Retinal pigment epithelial cell (primary cell): ENCODE measurements at regions not wholly inside any gene's neighbourhood (a gene's known extent, or its start where the extent isn't known, plus 50 kb on each side); places are given as distances from the start of the nearest gene placed in this dataset.

Experiments
- DNase-seq: peaks from one replicate; pipeline ENCODE4 v3.0.0-alpha.2; 2010; ENCODE audit warnings: low read depth
- H3K4me3 ChIP-seq: 2 replicates; pipeline ENCODE4 v1.5.1; 2011; ENCODE audit warnings: mild to moderate bottlenecking, low read length, control low read depth, moderate library complexity
- CTCF ChIP-seq: conservative IDR thresholded peaks from 2 replicates; pipeline ENCODE4 v1.5.1; 2011; ENCODE audit warnings: low read depth, low read length, control low read depth, inconsistent platforms

GRCh38 chrX:122833230-122833629 is 350.8 kb upstream of the GRIA3 start:
- H3K4me3 ChIP-seq = no peak overlapping the region
- no peak for DNase-seq
- no peak for TF ChIP-seq CTCF

- TF ChIP-seq CTCF = no peak
- peak; percentile 1 for DNase-seq
Measured at GRCh38 chrX:122835886-122836285, 348.2 kb upstream of the GRIA3 start.

GRCh38 chrX:122850326-122850725 is 333.8 kb upstream of the GRIA3 start:
- no peak for TF ChIP-seq CTCF
- no peak overlapping the region for H3K4me3 ChIP-seq
- no peak for DNase-seq

More at GRCh38 chrX:122835886-122836285, 348.2 kb upstream of the GRIA3 start:
- no peak overlapping the region for H3K4me3 ChIP-seq

GRCh38 chrX:122856205-122856604 is 327.9 kb upstream of the GRIA3 start:
- no peak for DNase-seq
- TF ChIP-seq CTCF = no peak
- no peak overlapping the region for H3K4me3 ChIP-seq

- H3K4me3 ChIP-seq = no peak overlapping the region
- no peak for DNase-seq
- no peak for TF ChIP-seq CTCF
Measured at GRCh38 chrX:122857734-122858133, 326.3 kb upstream of the GRIA3 start.

GRCh38 chrX:122863067-122863466 is 321.0 kb upstream of the GRIA3 start:
- DNase-seq = no peak
- H3K4me3 ChIP-seq = no peak overlapping the region
- TF ChIP-seq CTCF = no peak

- DNase-seq = peak; percentile 39
- no peak overlapping the region for H3K4me3 ChIP-seq
- no peak for TF ChIP-seq CTCF
Measured at GRCh38 chrX:122866532-122866931, 317.5 kb upstream of the GRIA3 start.
